ENCODE measurements at regions not wholly inside any gene's neighbourhood (a gene's known extent, or its start where the extent isn't known, plus 50 kb on each side); places are given as distances from the start of the nearest gene placed in this dataset.

DNA sequence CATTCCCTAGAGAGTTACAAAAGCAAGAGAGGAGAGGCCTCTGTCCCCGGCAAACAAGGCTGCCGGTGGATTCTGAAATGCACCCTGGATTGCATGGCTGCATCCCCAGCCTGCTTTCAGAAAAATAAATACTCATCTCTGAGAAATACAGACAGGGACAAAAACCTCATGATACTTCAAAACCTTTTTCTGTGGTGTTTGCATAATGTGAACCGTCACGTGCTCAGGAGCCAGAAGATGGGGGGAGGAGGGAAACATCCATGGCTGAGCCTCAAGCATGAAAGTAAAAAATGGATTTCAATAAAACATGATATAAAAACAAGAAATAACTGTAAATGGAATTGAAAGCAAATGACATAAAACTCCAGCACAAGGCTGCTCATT is 198.5 kb upstream of the NCAM1 start:
- Histone ChIP-seq H3K4me1 (ENCODE audit: control insufficient read depth, insufficient read depth, low read length) (no peaks in the 10 kb centered on the region), H3K36me3 (ENCODE audit: control insufficient read depth, insufficient read depth, low read length) (no peaks in the 10 kb centered on the region), H3K27ac (ENCODE audit: low read depth, low read length) (no peak overlapping the region), H3K9ac (ENCODE audit: low read depth, low read length) (no peak overlapping the region), H3K4me3 (ENCODE audit: low read depth, low read length) (no peak overlapping the region), H3K9me3 (ENCODE audit: control insufficient read depth, insufficient read depth, low read length) (no peaks in the 10 kb centered on the region), H3K27me3 (ENCODE audit: control insufficient read depth, insufficient read depth, low read length) (no peaks in the 10 kb centered on the region)

DNA sequence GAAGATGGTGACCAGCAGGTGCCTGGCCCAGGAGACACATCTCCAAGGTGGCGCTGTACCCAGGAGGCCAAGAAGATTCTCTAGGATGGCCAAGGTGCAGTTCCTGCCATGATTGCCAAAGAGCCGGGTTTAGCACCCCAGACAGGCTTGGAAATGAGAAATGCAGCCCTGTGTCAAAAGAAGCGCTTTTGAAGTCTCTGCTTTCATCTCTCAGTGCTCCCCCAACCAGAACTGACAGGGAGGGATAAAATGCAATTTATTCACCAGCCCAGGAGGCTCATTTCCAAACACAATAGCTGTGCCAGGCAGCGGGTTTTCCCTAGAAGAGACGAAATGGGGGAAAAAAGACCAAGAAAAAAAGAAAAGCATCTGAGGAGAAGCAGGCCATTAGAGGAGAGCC is 195.9 kb upstream of the NCAM1 start:
- H3K27ac ChIP-seq (ENCODE audit: low read depth, low read length): no peak overlapping the region
- no peak overlapping the region for H3K9ac ChIP-seq (ENCODE audit: low read depth, low read length)
- no peaks in the 10 kb centered on the region for H3K4me1 ChIP-seq (ENCODE audit: control insufficient read depth, insufficient read depth, low read length)
- no peaks in the 10 kb centered on the region for H3K9me3 ChIP-seq (ENCODE audit: control insufficient read depth, insufficient read depth, low read length)
- no peak overlapping the region for H3K4me3 ChIP-seq (ENCODE audit: low read depth, low read length)
- H3K36me3 ChIP-seq (ENCODE audit: control insufficient read depth, insufficient read depth, low read length): no peaks in the 10 kb centered on the region
- no peaks in the 10 kb centered on the region for H3K27me3 ChIP-seq (ENCODE audit: control insufficient read depth, insufficient read depth, low read length)

DNA sequence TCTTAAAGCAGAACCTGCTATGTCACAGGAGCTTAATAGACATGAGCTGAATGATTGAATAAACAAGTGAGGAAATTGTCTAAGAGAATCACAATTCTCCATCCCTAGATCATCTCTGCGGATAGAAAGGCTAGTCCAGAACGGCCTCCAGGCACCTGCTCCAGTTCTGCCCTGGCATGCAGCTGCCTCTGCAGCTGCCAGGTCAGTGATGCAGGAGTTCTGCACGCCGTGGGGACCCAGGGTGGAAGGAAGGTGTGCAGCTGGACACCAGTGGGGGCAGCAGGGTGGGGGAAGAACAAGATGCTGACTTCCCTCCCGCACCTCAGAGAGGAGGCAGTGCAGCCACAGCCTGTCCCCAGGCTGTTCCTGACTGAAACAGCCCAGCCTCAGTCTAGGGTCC is 192.1 kb upstream of the NCAM1 start:
- H3K27ac ChIP-seq (ENCODE audit: low read depth, low read length): no peak overlapping the region
- H3K4me1 ChIP-seq (ENCODE audit: control insufficient read depth, insufficient read depth, low read length): no peaks in the 10 kb centered on the region
- H3K27me3 ChIP-seq (ENCODE audit: control insufficient read depth, insufficient read depth, low read length): no peaks in the 10 kb centered on the region
- no peak overlapping the region for H3K4me3 ChIP-seq (ENCODE audit: low read depth, low read length)
- H3K36me3 ChIP-seq (ENCODE audit: control insufficient read depth, insufficient read depth, low read length): no peaks in the 10 kb centered on the region
- no peak overlapping the region for H3K9ac ChIP-seq (ENCODE audit: low read depth, low read length)
- no peaks in the 10 kb centered on the region for H3K9me3 ChIP-seq (ENCODE audit: control insufficient read depth, insufficient read depth, low read length)

DNA sequence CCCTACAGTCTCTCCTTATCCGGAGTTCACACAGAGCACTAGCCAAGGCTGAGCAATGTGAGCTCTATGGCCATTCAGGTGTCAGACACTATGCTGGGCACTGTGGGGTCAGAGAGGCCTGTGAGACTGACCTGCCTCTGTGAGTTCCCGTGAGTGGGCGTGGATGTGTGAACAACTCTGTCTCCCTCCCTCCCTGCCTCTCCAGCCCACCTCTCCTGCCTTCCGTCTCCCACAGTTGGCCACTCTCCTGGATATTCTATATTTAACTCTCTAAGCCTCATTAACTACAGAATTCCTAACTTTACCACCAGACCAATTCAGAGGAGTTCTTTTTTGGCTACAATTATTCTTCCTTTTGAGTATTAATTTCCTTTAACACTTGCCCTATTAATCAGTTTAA is 191.6 kb upstream of the NCAM1 start:
- Histone ChIP-seq H3K9ac (ENCODE audit: low read depth, low read length) (no peak overlapping the region), H3K27ac (ENCODE audit: low read depth, low read length) (no peak overlapping the region), H3K4me1 (ENCODE audit: control insufficient read depth, insufficient read depth, low read length) (no peaks in the 10 kb centered on the region), H3K4me3 (ENCODE audit: low read depth, low read length) (no peak overlapping the region), H3K36me3 (ENCODE audit: control insufficient read depth, insufficient read depth, low read length) (no peaks in the 10 kb centered on the region), H3K9me3 (ENCODE audit: control insufficient read depth, insufficient read depth, low read length) (no peaks in the 10 kb centered on the region), H3K27me3 (ENCODE audit: control insufficient read depth, insufficient read depth, low read length) (no peaks in the 10 kb centered on the region)

DNA sequence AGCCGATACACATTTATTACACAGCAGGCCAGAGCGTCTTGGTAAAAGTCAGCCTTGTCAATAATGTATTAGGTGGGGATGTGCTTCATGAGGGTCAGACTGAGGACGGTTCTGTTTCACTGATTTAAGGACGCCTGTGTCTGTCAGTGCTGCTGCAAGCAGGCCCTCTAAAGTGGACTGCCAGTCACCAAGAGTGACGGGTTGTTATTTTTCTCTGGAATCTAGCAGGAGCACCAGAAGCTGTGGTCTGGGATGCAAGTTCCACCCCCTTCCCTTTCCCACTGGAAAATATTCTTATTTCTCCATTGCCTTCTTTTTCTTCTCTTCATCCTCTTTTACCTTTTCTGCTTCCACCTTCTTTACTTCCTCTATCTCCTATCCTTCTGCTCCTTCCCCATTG is 191.2 kb upstream of the NCAM1 start:
- Histone ChIP-seq H3K4me3 (ENCODE audit: low read depth, low read length) (no peak overlapping the region), H3K27ac (ENCODE audit: low read depth, low read length) (no peak overlapping the region), H3K9me3 (ENCODE audit: control insufficient read depth, insufficient read depth, low read length) (no peaks in the 10 kb centered on the region), H3K36me3 (ENCODE audit: control insufficient read depth, insufficient read depth, low read length) (no peaks in the 10 kb centered on the region), H3K9ac (ENCODE audit: low read depth, low read length) (no peak overlapping the region), H3K27me3 (ENCODE audit: control insufficient read depth, insufficient read depth, low read length) (no peaks in the 10 kb centered on the region), H3K4me1 (ENCODE audit: control insufficient read depth, insufficient read depth, low read length) (no peaks in the 10 kb centered on the region)

DNA sequence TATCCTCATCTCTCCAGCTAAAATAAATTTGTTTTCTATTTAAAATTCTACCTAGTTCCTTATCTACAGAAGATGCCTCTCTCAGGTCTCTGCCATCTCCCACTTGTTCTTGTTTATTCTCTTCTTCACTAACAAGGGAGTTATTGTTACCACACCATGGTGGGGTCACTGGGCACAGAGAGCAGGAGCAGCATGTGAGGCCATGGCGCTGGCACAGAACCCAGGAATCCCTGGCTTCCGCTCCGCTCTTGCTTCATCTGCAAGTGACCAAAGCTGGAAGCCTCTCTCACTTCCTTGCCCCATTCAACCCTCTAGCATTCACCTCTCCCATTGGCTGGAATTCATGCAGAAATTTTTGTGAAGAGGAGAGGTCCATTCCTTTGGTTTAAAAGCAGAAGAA is 190.7 kb upstream of the NCAM1 start:
- H3K36me3 ChIP-seq (ENCODE audit: control insufficient read depth, insufficient read depth, low read length): no peaks in the 10 kb centered on the region
- no peaks in the 10 kb centered on the region for H3K9me3 ChIP-seq (ENCODE audit: control insufficient read depth, insufficient read depth, low read length)
- H3K4me3 ChIP-seq (ENCODE audit: low read depth, low read length): no peak overlapping the region
- no peak overlapping the region for H3K9ac ChIP-seq (ENCODE audit: low read depth, low read length)
- H3K27ac ChIP-seq (ENCODE audit: low read depth, low read length): no peak overlapping the region
- no peaks in the 10 kb centered on the region for H3K27me3 ChIP-seq (ENCODE audit: control insufficient read depth, insufficient read depth, low read length)
- no peaks in the 10 kb centered on the region for H3K4me1 ChIP-seq (ENCODE audit: control insufficient read depth, insufficient read depth, low read length)

DNA sequence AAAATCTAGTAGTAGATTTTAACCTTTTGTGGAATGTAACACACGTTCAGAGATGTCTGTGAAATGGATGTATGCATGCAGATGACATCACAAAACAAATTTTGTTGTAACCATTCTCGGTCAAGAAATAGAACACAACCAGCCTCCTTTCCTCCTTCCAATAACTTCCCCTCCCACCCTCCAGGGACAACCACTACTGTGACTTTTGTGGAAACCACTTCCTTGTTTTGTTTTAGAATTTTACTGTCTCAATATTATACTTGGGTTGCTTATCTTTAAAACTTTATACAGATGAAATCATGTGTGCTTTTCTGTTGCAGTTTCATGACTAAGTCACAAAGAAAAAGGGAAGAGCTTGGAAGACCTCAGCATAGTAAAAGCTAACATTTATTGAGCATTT is 189.4 kb upstream of the NCAM1 start:
- no peak overlapping the region for H3K4me3 ChIP-seq (ENCODE audit: low read depth, low read length)
- H3K27me3 ChIP-seq (ENCODE audit: control insufficient read depth, insufficient read depth, low read length): no peaks in the 10 kb centered on the region
- no peak overlapping the region for H3K27ac ChIP-seq (ENCODE audit: low read depth, low read length)
- H3K9me3 ChIP-seq (ENCODE audit: control insufficient read depth, insufficient read depth, low read length): no peaks in the 10 kb centered on the region
- H3K9ac ChIP-seq (ENCODE audit: low read depth, low read length): no peak overlapping the region
- no peaks in the 10 kb centered on the region for H3K4me1 ChIP-seq (ENCODE audit: control insufficient read depth, insufficient read depth, low read length)
- H3K36me3 ChIP-seq (ENCODE audit: control insufficient read depth, insufficient read depth, low read length): no peaks in the 10 kb centered on the region

DNA sequence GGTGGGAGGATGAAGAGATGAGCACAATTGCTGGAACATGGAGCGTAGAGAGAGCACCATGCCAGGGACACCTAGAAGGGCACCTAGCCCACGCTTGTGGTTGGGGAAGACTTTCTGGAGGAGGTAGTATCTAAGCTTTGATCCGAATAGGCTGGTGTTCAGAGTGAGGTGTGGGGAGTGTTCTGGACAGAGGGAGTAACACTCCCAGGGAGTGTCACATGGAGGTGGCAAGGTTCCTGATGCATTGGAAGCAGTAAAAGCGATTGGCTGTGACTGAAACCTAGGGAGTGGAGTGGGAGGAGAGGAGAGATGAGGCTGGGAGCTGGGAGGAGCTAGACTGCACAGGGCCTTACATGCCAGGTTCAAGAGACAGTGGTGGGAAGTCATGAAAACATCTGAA is 188.0 kb upstream of the NCAM1 start:
- Histone ChIP-seq H3K27me3 (ENCODE audit: control insufficient read depth, insufficient read depth, low read length) (no peaks in the 10 kb centered on the region), H3K36me3 (ENCODE audit: control insufficient read depth, insufficient read depth, low read length) (no peaks in the 10 kb centered on the region), H3K27ac (ENCODE audit: low read depth, low read length) (no peak overlapping the region), H3K9me3 (ENCODE audit: control insufficient read depth, insufficient read depth, low read length) (no peaks in the 10 kb centered on the region), H3K4me3 (ENCODE audit: low read depth, low read length) (no peak overlapping the region), H3K9ac (ENCODE audit: low read depth, low read length) (no peak overlapping the region), H3K4me1 (ENCODE audit: control insufficient read depth, insufficient read depth, low read length) (no peaks in the 10 kb centered on the region)

DNA sequence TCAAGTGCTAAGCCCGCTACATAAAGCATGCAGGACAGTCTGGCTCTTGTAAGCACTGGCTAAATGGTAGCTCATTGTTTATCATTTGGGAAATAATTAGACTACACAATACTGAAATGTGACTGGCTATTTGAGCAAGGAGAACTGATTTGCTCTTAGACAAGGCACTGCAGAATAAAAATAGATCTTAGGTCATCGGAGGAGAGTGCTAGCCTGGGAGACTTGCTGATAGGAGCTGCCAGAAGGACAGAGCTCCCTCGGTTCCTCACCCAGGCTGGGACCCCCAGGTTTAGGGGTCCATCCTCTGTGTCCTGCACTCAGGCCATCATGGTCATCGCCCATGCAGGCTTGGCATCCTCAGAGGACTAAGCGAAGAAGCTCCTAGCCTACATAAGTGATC is 184.4 kb upstream of the NCAM1 start:
- Histone ChIP-seq H3K27me3 (ENCODE audit: control insufficient read depth, insufficient read depth, low read length) (no peaks in the 10 kb centered on the region), H3K4me1 (ENCODE audit: control insufficient read depth, insufficient read depth, low read length) (no peaks in the 10 kb centered on the region), H3K27ac (ENCODE audit: low read depth, low read length) (no peak overlapping the region), H3K9ac (ENCODE audit: low read depth, low read length) (no peak overlapping the region), H3K4me3 (ENCODE audit: low read depth, low read length) (no peak overlapping the region), H3K9me3 (ENCODE audit: control insufficient read depth, insufficient read depth, low read length) (no peaks in the 10 kb centered on the region), H3K36me3 (ENCODE audit: control insufficient read depth, insufficient read depth, low read length) (no peaks in the 10 kb centered on the region)

DNA sequence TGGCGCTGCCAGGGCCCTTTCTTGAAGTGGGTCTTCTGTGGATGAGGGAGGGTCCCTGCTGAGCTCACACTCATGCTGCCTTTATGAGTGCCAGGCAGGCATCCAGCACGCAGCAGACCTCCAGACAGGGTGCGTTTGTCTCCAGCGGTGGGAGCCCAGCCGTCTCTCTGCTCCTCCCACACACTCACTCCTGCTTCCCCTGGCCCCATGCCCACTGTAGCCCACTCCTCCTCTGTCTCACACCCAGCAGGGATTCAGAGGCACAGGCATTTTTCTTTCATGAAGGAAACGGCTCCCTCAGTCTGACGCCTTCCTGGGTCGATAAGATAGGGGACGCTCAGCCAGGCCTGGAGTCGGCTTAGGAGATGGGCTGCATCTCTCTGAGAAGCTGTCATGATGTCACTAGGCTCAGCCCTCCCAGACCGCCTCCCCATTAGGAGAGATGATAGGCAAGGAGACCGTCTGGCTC is 183.9 kb upstream of the NCAM1 start:
- no peaks in the 10 kb centered on the region for H3K9me3 ChIP-seq (ENCODE audit: control insufficient read depth, insufficient read depth, low read length)
- no peaks in the 10 kb centered on the region for H3K27me3 ChIP-seq (ENCODE audit: control insufficient read depth, insufficient read depth, low read length)
- H3K4me3 ChIP-seq (ENCODE audit: low read depth, low read length): no peak overlapping the region
- no peak overlapping the region for H3K27ac ChIP-seq (ENCODE audit: low read depth, low read length)
- H3K36me3 ChIP-seq (ENCODE audit: control insufficient read depth, insufficient read depth, low read length): no peaks in the 10 kb centered on the region
- no peaks in the 10 kb centered on the region for H3K4me1 ChIP-seq (ENCODE audit: control insufficient read depth, insufficient read depth, low read length)
- H3K9ac ChIP-seq (ENCODE audit: low read depth, low read length): no peak overlapping the region

DNA sequence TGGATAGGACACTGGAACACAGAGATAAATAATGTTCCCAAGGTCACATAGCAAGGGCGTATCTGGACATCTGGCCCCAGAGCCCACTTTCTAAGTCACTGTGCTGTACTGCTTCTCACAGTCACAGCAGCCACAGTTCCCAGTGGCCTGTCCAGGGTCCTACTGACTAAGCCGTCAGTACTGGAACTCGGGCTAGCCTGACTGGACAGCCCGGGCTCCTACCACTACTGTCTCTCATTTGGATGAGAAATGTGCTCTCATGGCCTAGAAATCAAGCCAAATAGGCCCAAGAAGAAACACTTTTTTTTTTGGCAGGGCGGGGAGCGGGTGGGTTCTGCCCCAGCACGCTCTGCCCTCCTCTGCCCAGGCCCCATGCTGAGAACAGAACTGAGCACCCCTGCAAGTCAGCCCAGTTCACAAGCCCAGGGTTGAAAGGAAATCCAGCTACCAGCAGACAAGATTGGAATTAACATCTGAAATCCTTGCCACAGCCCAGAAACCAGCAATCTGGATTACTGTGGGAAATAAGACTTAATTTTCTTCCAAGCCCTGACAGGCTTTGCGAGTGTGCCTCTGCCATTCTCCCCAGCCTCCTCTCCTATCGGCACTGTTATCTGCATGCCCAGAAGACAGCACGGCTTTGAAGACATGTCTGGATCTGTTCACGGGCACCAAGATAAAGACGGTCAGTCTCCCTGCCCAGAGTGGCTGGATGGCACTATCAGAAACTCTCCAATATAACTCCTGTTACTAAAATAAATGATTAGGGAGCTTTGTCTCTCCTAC is 182.9 kb upstream of the NCAM1 start:
- no peak overlapping the region for H3K27ac ChIP-seq (ENCODE audit: low read depth, low read length)
- no peak overlapping the region for H3K9ac ChIP-seq (ENCODE audit: low read depth, low read length)
- H3K27me3 ChIP-seq (ENCODE audit: control insufficient read depth, insufficient read depth, low read length): no peaks in the 10 kb centered on the region
- no peak overlapping the region for H3K4me3 ChIP-seq (ENCODE audit: low read depth, low read length)
- no peaks in the 10 kb centered on the region for H3K4me1 ChIP-seq (ENCODE audit: control insufficient read depth, insufficient read depth, low read length)
- H3K9me3 ChIP-seq (ENCODE audit: control insufficient read depth, insufficient read depth, low read length): no peaks in the 10 kb centered on the region
- H3K36me3 ChIP-seq (ENCODE audit: control insufficient read depth, insufficient read depth, low read length): no peaks in the 10 kb centered on the region
